Suprapubic skin (tissue), 4 donors: ENCODE measurements at regions not wholly inside any gene's neighbourhood (a gene's known extent, or its start where the extent isn't known, plus 50 kb on each side); places are given as distances from the start of the nearest gene placed in this dataset.

ENCODE experiments used
- DNase-seq, 2 donors: peaks; one replicate each; pipeline ENCODE4 v3.0.0-alpha.2; 2019; ENCODE audit warnings: low spot score in 2 of 2
- H3K27ac ChIP-seq: fragments of 200-600 bp; sonication (generic); one replicate; pipeline ENCODE4 v1.5.1; 2019
- H3K27me3 ChIP-seq: fragments of 200-600 bp; sonication (generic); one replicate; pipeline ENCODE4 v1.5.1; 2019
- H3K36me3 ChIP-seq: fragments of 200-600 bp; sonication (generic); one replicate; pipeline ENCODE4 v1.5.1; 2019
- H3K4me1 ChIP-seq: fragments of 200-600 bp; sonication (generic); one replicate; pipeline ENCODE4 v1.5.1; 2019
- H3K4me3 ChIP-seq: fragments of 200-600 bp; sonication (generic); one replicate; pipeline ENCODE4 v1.5.1; 2019; ENCODE audit warnings: mild to moderate bottlenecking
- H3K9me3 ChIP-seq: fragments of 200-600 bp; sonication (generic); one replicate; pipeline ENCODE4 v1.5.1; 2019
- EP300 ChIP-seq: sonication (generic); formaldehyde crosslinking; IDR thresholded peaks from one replicate; pipeline ENCODE4 v1.6.1; 2017; ENCODE audit warnings: antibody characterized with exemption
- POLR2A ChIP-seq, 2 donors: fragments of 450-650 bp; IDR thresholded peaks; one replicate each; pipeline ENCODE4 v1.6.1; 2017; ENCODE audit warnings: antibody characterized with exemption in 2 of 2, mild to moderate bottlenecking in 2 of 2, moderate library complexity in 2 of 2
- POLR2AphosphoS5 ChIP-seq, 3 donors: sonication (generic); formaldehyde crosslinking; IDR thresholded peaks; one replicate each; pipeline ENCODE4 v1.6.1; 2017; ENCODE audit warnings: antibody characterized with exemption in 3 of 3
- WGBS: methylation state at CpG from one replicate; pipeline ENCODE4 v1.1.5; 2018; 5-methylcytosine and 5-hydroxymethylcytosine counted together
- TF ChIP-seq, protein P1 (sequence below), 2 donors: fragments of 200-600 bp in 1 of 2; fragments of 450-650 bp in 1 of 2; sonication (generic) in 1 of 2; IDR thresholded peaks; one replicate each; pipeline ENCODE4 v1.5.1; 2016 to 2019; ENCODE audit warnings: antibody characterized with exemption in 2 of 2, mild to moderate bottlenecking in 1 of 2, moderate library complexity in 1 of 2

GRCh38 chr3:13124631-13125030 is 51.4 kb upstream of the IQSEC1 start:
- no peak for TF ChIP-seq POLR2A (IDR thresholded peaks at IDR 0.05)
- TF ChIP-seq EP300, result no peak
- TF ChIP-seq, protein P1, sequence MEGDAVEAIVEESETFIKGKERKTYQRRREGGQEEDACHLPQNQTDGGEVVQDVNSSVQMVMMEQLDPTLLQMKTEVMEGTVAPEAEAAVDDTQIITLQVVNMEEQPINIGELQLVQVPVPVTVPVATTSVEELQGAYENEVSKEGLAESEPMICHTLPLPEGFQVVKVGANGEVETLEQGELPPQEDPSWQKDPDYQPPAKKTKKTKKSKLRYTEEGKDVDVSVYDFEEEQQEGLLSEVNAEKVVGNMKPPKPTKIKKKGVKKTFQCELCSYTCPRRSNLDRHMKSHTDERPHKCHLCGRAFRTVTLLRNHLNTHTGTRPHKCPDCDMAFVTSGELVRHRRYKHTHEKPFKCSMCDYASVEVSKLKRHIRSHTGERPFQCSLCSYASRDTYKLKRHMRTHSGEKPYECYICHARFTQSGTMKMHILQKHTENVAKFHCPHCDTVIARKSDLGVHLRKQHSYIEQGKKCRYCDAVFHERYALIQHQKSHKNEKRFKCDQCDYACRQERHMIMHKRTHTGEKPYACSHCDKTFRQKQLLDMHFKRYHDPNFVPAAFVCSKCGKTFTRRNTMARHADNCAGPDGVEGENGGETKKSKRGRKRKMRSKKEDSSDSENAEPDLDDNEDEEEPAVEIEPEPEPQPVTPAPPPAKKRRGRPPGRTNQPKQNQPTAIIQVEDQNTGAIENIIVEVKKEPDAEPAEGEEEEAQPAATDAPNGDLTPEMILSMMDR (IDR thresholded peaks at IDR 0.05), result no peak
- no peak for TF ChIP-seq POLR2AphosphoS5 (IDR thresholded peaks at IDR 0.05)
- no peaks in the 10 kb centered on the region for H3K9me3 ChIP-seq
- H3K36me3 ChIP-seq, result no peaks in the 10 kb centered on the region
- peaks cover 16% of the 10 kb centered on the region for H3K27me3 ChIP-seq
- 77% methylated on average over 7 of the region's 11 CpGs for WGBS
- DNase-seq, result peak in 1 of 2 donors; percentile 50
- H3K4me1 ChIP-seq, result no peaks in the 10 kb centered on the region
- H3K27ac ChIP-seq, result no peak overlapping the region
- no peak overlapping the region for H3K4me3 ChIP-seq

DNA sequence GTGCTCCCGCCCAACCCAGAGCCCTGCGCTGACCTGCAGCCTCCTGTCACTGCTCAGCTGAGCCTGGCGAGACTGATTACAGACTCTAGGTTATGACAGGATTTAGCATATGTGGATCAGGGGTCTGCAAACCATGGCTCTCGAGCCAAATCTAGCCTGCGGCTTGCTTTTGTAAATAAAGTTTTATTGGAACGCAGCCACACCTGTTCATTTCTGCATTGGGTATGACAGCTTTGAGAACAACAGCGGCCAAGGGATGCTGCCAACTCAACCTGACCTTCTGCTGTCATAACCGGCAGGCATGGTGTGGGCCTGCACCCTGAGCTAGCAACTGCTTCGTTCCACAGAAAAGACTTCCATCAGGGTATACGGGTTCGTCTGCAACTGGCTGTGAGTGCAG is 50.5 kb upstream of the IQSEC1 start:
- no peaks in the 10 kb centered on the region for H3K36me3 ChIP-seq
- TF ChIP-seq EP300 (no peak), POLR2A (IDR thresholded peaks at IDR 0.05) (no peak), POLR2AphosphoS5 (IDR thresholded peaks at IDR 0.05) (no peak)
- TF ChIP-seq, protein P1 (IDR thresholded peaks at IDR 0.05), result no peak
- H3K9me3 ChIP-seq, result no peaks in the 10 kb centered on the region
- H3K27ac ChIP-seq, result no peak overlapping the region
- 89% methylated on average over 11 of the region's 11 CpGs for WGBS
- no peaks in the 10 kb centered on the region for H3K4me1 ChIP-seq
- H3K4me3 ChIP-seq, result no peak overlapping the region
- DNase-seq, result no peak
- H3K27me3 ChIP-seq, result peaks cover 18% of the 10 kb centered on the region

GRCh38 chr3:13123013-13123654 is 49.9 kb upstream of the IQSEC1 start:
- 78% methylated on average over 9 of the region's 10 CpGs for WGBS
- Histone ChIP-seq H3K27me3 (peaks cover 18% of the 10 kb centered on the region), H3K36me3 (no peaks in the 10 kb centered on the region), H3K4me3 (no peak overlapping the region), H3K4me1 (no peaks in the 10 kb centered on the region), H3K9me3 (no peaks in the 10 kb centered on the region), H3K27ac (no peak overlapping the region)
- no peak for TF ChIP-seq POLR2A (IDR thresholded peaks at IDR 0.05)
- TF ChIP-seq POLR2AphosphoS5 (IDR thresholded peaks at IDR 0.05), result no peak
- TF ChIP-seq EP300, result no peak
- TF ChIP-seq, protein P1 (IDR thresholded peaks at IDR 0.05), result no peak
- DNase-seq, result peak in 1 of 2 donors; percentile 33
